ENCODE measurements at regions not wholly inside any gene's neighbourhood (a gene's known extent, or its start where the extent isn't known, plus 50 kb on each side); places are given as distances from the start of the nearest gene placed in this dataset.

DNA sequence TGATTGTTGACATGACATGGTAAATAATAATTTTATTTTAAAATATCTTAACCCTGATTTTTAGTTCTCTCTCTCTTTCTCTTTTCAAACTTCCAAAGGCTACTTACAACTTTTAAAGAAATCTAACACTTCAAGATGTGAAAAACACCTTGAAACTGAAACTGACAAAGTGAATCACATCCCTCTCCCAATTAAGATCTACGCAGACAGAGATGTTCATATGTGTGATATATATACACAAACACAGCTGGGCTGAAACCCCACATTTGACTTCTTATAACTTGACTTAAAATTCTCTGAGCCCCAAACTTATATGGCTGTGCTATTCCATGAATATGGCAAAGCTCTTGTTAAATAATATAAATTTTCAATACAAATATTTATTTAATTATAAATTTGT is 261.2 kb upstream of the PTPRD start:
- TF ChIP-seq, protein P1, sequence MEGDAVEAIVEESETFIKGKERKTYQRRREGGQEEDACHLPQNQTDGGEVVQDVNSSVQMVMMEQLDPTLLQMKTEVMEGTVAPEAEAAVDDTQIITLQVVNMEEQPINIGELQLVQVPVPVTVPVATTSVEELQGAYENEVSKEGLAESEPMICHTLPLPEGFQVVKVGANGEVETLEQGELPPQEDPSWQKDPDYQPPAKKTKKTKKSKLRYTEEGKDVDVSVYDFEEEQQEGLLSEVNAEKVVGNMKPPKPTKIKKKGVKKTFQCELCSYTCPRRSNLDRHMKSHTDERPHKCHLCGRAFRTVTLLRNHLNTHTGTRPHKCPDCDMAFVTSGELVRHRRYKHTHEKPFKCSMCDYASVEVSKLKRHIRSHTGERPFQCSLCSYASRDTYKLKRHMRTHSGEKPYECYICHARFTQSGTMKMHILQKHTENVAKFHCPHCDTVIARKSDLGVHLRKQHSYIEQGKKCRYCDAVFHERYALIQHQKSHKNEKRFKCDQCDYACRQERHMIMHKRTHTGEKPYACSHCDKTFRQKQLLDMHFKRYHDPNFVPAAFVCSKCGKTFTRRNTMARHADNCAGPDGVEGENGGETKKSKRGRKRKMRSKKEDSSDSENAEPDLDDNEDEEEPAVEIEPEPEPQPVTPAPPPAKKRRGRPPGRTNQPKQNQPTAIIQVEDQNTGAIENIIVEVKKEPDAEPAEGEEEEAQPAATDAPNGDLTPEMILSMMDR (IDR thresholded peaks at IDR 0.05): no peak
- no peak for TF ChIP-seq EZH2 (IDR thresholded peaks at IDR 0.05; ENCODE audit: borderline replicate concordance, insufficient read depth, low read depth, low read length, poor library complexity, severe bottlenecking)

All from B cell (primary cell).